ENCODE measurements at regions not wholly inside any gene's neighbourhood (a gene's known extent, or its start where the extent isn't known, plus 50 kb on each side); places are given as distances from the start of the nearest gene placed in this dataset.

DNA sequence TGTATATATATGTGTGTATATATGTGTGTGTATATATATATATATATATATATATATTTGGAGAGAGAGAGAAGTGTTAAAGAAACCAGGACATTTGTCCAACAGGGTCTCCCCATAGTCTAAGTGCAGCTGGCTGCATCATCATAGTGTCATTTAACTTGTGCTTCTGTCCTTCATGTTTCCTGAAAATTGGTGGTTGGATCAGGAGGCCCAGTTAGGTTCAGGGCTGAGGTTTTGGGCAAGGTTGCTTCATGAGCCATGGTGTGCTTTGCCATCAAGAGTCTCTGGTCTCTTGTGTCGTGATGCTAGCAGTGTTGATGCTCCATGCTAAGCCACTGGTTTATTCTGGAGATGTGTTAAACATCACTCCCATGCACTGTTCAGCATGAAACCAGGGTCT is 85.3 kb downstream of the C16orf95 start:
- DNase-seq (ENCODE audit: low spot score) (no peak), ATAC-seq (ENCODE audit: insufficient number of reproducible peaks, low FRiP score, low read depth) (no peak)
- Histone ChIP-seq H3K9me3 (no peaks in the 10 kb centered on the region), H3K4me1 (ENCODE audit: control insufficient read depth in 1 of 2, low read depth in 2 of 2) (peaks cover 8 to 21% of the 10 kb centered on the region in 2 donors), H3K27me3 (replicated peaks; ENCODE audit: insufficient read depth) (no peaks in the 10 kb centered on the region), H3K27ac (no peak overlapping the region), H3K4me3 (no peak overlapping the region), H3K36me3 (no peaks in the 10 kb centered on the region)
- TF ChIP-seq, protein P1, sequence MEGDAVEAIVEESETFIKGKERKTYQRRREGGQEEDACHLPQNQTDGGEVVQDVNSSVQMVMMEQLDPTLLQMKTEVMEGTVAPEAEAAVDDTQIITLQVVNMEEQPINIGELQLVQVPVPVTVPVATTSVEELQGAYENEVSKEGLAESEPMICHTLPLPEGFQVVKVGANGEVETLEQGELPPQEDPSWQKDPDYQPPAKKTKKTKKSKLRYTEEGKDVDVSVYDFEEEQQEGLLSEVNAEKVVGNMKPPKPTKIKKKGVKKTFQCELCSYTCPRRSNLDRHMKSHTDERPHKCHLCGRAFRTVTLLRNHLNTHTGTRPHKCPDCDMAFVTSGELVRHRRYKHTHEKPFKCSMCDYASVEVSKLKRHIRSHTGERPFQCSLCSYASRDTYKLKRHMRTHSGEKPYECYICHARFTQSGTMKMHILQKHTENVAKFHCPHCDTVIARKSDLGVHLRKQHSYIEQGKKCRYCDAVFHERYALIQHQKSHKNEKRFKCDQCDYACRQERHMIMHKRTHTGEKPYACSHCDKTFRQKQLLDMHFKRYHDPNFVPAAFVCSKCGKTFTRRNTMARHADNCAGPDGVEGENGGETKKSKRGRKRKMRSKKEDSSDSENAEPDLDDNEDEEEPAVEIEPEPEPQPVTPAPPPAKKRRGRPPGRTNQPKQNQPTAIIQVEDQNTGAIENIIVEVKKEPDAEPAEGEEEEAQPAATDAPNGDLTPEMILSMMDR (IDR thresholded peaks at IDR 0.05) = no peak

DNA sequence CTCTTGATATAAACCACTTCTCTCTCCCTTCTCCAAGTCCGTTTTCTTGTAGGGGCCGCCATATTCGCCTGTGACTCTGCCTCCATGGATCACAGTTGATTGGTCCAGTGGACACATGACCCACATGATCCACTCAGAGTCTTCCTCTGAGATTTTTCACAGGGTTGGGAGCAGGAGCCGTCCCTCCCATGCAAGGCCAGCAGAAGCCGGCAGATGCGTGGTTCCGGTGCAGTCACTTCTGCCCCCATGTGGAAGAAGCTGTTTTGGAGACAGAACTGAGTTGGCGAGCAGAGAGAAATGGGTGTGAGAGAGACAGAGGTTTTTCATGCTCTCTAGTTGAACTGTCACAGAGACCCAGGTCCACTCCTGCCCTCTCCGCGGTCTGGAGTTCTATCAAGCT is 83.3 kb downstream of the C16orf95 start:
- no peak overlapping the region for H3K27ac ChIP-seq
- H3K27me3 ChIP-seq (replicated peaks; ENCODE audit: insufficient read depth) = no peaks in the 10 kb centered on the region
- DNase-seq (ENCODE audit: low spot score) (no peak), ATAC-seq (ENCODE audit: insufficient number of reproducible peaks, low FRiP score, low read depth) (no peak)
- peaks cover 0 to 7% of the 10 kb centered on the region in 2 donors for H3K4me1 ChIP-seq (ENCODE audit: control insufficient read depth in 1 of 2, low read depth in 2 of 2)
- H3K9me3 ChIP-seq = no peaks in the 10 kb centered on the region
- H3K36me3 ChIP-seq = no peaks in the 10 kb centered on the region
- H3K4me3 ChIP-seq = no peak overlapping the region
- TF ChIP-seq, protein P1 (IDR thresholded peaks at IDR 0.05) = no peak

DNA sequence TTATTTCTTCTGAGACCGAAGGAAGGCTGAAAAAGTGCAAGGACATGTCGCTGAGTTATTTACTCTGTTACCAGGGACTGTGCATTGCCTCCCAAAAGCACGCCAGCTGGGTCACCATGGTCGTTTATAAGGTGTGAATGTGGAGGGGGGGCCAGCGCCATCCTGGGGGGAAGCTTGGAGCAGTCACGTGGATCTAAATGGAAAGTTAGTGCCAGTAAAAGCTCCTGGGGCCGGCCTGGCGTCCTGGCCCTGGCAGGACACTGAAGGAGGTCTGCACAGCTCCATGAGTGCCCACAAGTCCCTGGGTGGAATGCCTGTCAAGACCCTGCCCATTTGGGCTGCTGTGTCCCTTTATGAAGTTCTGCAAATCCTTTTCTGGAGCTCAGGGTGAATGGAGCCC is 82.6 kb downstream of the C16orf95 start:
- DNase-seq (ENCODE audit: low spot score) (no peak), ATAC-seq (ENCODE audit: insufficient number of reproducible peaks, low FRiP score, low read depth) (no peak)
- Histone ChIP-seq H3K36me3 (no peaks in the 10 kb centered on the region), H3K4me3 (no peak overlapping the region), H3K27me3 (replicated peaks; ENCODE audit: insufficient read depth) (no peaks in the 10 kb centered on the region), H3K27ac (no peak overlapping the region), H3K4me1 (ENCODE audit: control insufficient read depth in 1 of 2, low read depth in 2 of 2) (peaks cover 0 to 7% of the 10 kb centered on the region in 2 donors), H3K9me3 (no peaks in the 10 kb centered on the region)
- TF ChIP-seq, protein P1 (IDR thresholded peaks at IDR 0.05) = no peak

DNA sequence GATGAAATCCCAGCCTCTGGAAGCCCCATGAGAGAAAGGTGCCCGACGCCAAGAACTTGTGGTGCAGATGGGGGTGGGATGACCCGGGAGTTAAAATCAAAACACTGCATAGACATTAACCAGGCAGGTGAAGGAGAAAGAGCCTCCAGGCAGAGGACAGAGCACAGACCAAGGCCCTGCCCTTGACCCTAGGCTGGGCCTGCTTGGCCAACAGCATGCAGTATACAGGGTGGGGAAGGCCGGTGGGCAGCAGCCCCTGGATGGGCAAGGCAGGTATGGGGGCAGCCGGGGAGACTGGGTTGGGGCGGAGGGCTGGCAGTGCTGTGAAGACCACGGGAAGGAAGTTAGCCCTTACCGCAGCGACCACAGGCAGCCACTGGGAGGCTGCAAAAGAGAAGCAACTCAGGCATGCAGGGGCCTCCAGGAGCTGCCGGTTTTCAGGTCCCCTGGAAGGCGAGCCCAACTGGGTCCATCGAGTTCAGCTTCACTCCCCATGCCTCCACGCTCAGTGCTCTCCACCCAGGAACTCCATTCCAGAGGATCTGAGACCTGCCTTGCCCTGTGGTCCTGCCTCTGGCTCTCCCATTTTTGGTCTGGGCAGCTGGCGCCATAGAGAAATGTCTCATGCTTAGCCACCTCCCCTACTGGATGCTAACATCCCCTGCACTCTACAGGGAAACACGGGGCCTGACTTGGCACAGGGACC is 81.2 kb downstream of the C16orf95 start:
- Histone ChIP-seq H3K9me3 (no peaks in the 10 kb centered on the region), H3K4me1 (ENCODE audit: control insufficient read depth in 1 of 2, low read depth in 2 of 2) (peaks cover 0 to 7% of the 10 kb centered on the region in 2 donors), H3K36me3 (no peaks in the 10 kb centered on the region), H3K27me3 (replicated peaks; ENCODE audit: insufficient read depth) (no peaks in the 10 kb centered on the region), H3K4me3 (no peak overlapping the region), H3K27ac (no peak overlapping the region)
- DNase-seq (ENCODE audit: low spot score) = no peak
- ATAC-seq (ENCODE audit: insufficient number of reproducible peaks, low FRiP score, low read depth) = no peak
- TF ChIP-seq, protein P1 (IDR thresholded peaks at IDR 0.05) = no peak

- Histone ChIP-seq H3K27ac (no peak overlapping the region), H3K36me3 (no peaks in the 10 kb centered on the region), H3K9me3 (no peaks in the 10 kb centered on the region), H3K4me3 (no peak overlapping the region), H3K4me1 (ENCODE audit: control insufficient read depth in 1 of 2, low read depth in 2 of 2) (peaks cover 0 to 7% of the 10 kb centered on the region in 2 donors), H3K27me3 (replicated peaks; ENCODE audit: insufficient read depth) (no peaks in the 10 kb centered on the region)
- DNase-seq (ENCODE audit: low spot score) (no peak), ATAC-seq (ENCODE audit: insufficient number of reproducible peaks, low FRiP score, low read depth) (no peak)
- TF ChIP-seq, protein P1 (IDR thresholded peaks at IDR 0.05) = no peak
Measured at GRCh38 chr16:87236516-87237115, 80.6 kb downstream of the C16orf95 start.

Measured in thoracic aorta (tissue), 2 donors.